MCF 10A (cell line): ENCODE measurements at regions not wholly inside any gene's neighbourhood (a gene's known extent, or its start where the extent isn't known, plus 50 kb on each side); places are given as distances from the start of the nearest gene placed in this dataset.

Source experiments
- BruUV-seq: library from RNA; stranded (reverse); fragments of 400-500 nt; replicated peaks from 2 replicates; lab custom pipeline; 2021; lab: Mats Ljungman, UMichigan
- CTCF ChIA-PET: fragments of 300-600 bp; sonication (Branson Sonifier 250); formaldehyde crosslinking; extraction: SDS; loops from one replicate; lab custom pipeline; 2021; ENCODE audit warnings: antibody characterized with exemption, inconsistent platforms; lab: Yijun Ruan, JAX
- POLR2A ChIA-PET: fragments of 300-600, 350-650 bp; sonication (Branson Sonifier 250); formaldehyde crosslinking; extraction: SDS; loops from one replicate; lab custom pipeline; 2020; ENCODE audit warnings: antibody characterized with exemption, inconsistent platforms; lab: Yijun Ruan, JAX
- DNase-seq: peaks from one replicate; pipeline ENCODE4 v3.0.0-alpha.2; 2018; ENCODE audit not compliant: unreplicated experiment
- H3K27ac Mint-ChIP-seq: one replicate; pipeline ENCODE4 v1.8.0; 2022; ENCODE audit warnings: mild to moderate bottlenecking, low read depth, mixed read lengths; ENCODE audit not compliant: unreplicated experiment
- H3K27me3 Mint-ChIP-seq: one replicate; pipeline ENCODE4 v1.8.0; 2022; ENCODE audit warnings: mixed read lengths; ENCODE audit not compliant: insufficient read depth, unreplicated experiment
- H3K36me3 Mint-ChIP-seq: one replicate; pipeline ENCODE4 v1.8.0; 2022; ENCODE audit warnings: mild to moderate bottlenecking, moderate library complexity, mixed read lengths; ENCODE audit not compliant: insufficient read depth, unreplicated experiment
- H3K4me1 Mint-ChIP-seq: one replicate; pipeline ENCODE4 v1.8.0; 2022; ENCODE audit warnings: mixed read lengths; ENCODE audit not compliant: insufficient read depth, unreplicated experiment
- H3K4me3 Mint-ChIP-seq: one replicate; pipeline ENCODE4 v1.8.0; 2022; ENCODE audit warnings: mild to moderate bottlenecking, moderate library complexity, mixed read lengths; ENCODE audit not compliant: unreplicated experiment
- H3K9me3 Mint-ChIP-seq: one replicate; pipeline ENCODE4 v1.8.0; 2022; ENCODE audit warnings: mixed read lengths; ENCODE audit not compliant: unreplicated experiment
- CTCF ChIP-seq: fragments of 200-600 bp; IDR thresholded peaks from one replicate; pipeline ENCODE4 v1.8.0; 2022; ENCODE audit warnings: antibody characterized with exemption, mild to moderate bottlenecking; ENCODE audit not compliant: unreplicated experiment
- intact Hi-C: fragments of 100-400 bp; cut with micrococcal nuclease; formaldehyde crosslinking; loops from 2 replicates; pipeline ENCODE4 v1.14.1; 2022

- TF ChIP-seq CTCF, result no peak
- intact Hi-C loops, result no loop called here
- Mint-ChIP-seq H3K27ac (no peak overlapping the region), H3K4me1 (peaks cover 6% of the 10 kb centered on the region), H3K36me3 (no peaks in the 10 kb centered on the region), H3K27me3 (no peaks in the 10 kb centered on the region), H3K9me3 (no peaks in the 10 kb centered on the region), H3K4me3 (no peak overlapping the region)
- ChIA-PET POLR2A (no interaction called here), CTCF (interaction anchor here (0.7 to 0.9 kb wide), 2 partner anchors 10 to 818 kb away, joined by 3 read pairs; no protein-coding TSS in a partner anchor)
- BruUV-seq, result no TSS peak
- no peak for DNase-seq
Measured at GRCh38 chr9:78612091-78612490, 315.2 kb downstream of the PSAT1 start.

- Mint-ChIP-seq H3K27me3 (no peaks in the 10 kb centered on the region), H3K27ac (no peak overlapping the region), H3K36me3 (no peaks in the 10 kb centered on the region), H3K9me3 (no peaks in the 10 kb centered on the region), H3K4me1 (peaks cover 6% of the 10 kb centered on the region), H3K4me3 (no peak overlapping the region)
- ChIA-PET CTCF (interaction anchor here (0.7 kb wide), 1 partner anchor 47 kb away, joined by 3 read pairs; no protein-coding TSS in a partner anchor), POLR2A (interaction anchor here (0.5 kb wide), 1 partner anchor 30 kb away, joined by 3 read pairs; no protein-coding TSS in a partner anchor)
- DNase-seq, result no peak
- no TSS peak for BruUV-seq
- intact Hi-C loops, result no loop called here
- no peak for TF ChIP-seq CTCF
Measured at GRCh38 chr9:78613006-78613405, 316.1 kb downstream of the PSAT1 start.

GRCh38 chr9:78614892-78615291, 318.0 kb downstream of the PSAT1 start:
- no peaks in the 10 kb centered on the region for H3K36me3 Mint-ChIP-seq
- intact Hi-C loops, result no loop called here
- H3K27ac Mint-ChIP-seq, result no peak overlapping the region
- POLR2A ChIA-PET, result no interaction called here
- H3K4me3 Mint-ChIP-seq, result no peak overlapping the region
- no peaks in the 10 kb centered on the region for H3K9me3 Mint-ChIP-seq
- BruUV-seq, result no TSS peak
- H3K27me3 Mint-ChIP-seq, result no peaks in the 10 kb centered on the region
- CTCF ChIA-PET, result interaction anchor here (0.6 to 3.5 kb wide), 4 partner anchors 8 to 60 kb away, joined by 3 to 15 read pairs (median 3); no protein-coding TSS in a partner anchor
- H3K4me1 Mint-ChIP-seq, result peaks cover 6% of the 10 kb centered on the region
- no peak for DNase-seq
- no peak for TF ChIP-seq CTCF

GRCh38 chr9:78615372-78615771, 318.4 kb downstream of the PSAT1 start:
- no peak for DNase-seq
- intact Hi-C loops, result no loop called here
- ChIA-PET CTCF (interaction anchor here (0.6 to 3.5 kb wide), 2 partner anchors 12 to 60 kb away, joined by 3 to 15 read pairs; no protein-coding TSS in a partner anchor), POLR2A (interaction anchor here (1.3 kb wide), 1 partner anchor 8 kb away, joined by 5 read pairs; no protein-coding TSS in a partner anchor)
- no peaks in the 10 kb centered on the region for H3K9me3 Mint-ChIP-seq
- TF ChIP-seq CTCF, result no peak
- H3K4me1 Mint-ChIP-seq, result peaks cover 6% of the 10 kb centered on the region
- H3K4me3 Mint-ChIP-seq, result no peak overlapping the region
- no peaks in the 10 kb centered on the region for H3K27me3 Mint-ChIP-seq
- no peaks in the 10 kb centered on the region for H3K36me3 Mint-ChIP-seq
- BruUV-seq, result no TSS peak
- no peak overlapping the region for H3K27ac Mint-ChIP-seq
